ENCODE measurements at regions not wholly inside any gene's neighbourhood (a gene's known extent, or its start where the extent isn't known, plus 50 kb on each side); places are given as distances from the start of the nearest gene placed in this dataset.

GRCh38 chr2:21480162-21480561 is 356.4 kb downstream of the TDRD15 start (continued):
- TF ChIP-seq, protein P1, sequence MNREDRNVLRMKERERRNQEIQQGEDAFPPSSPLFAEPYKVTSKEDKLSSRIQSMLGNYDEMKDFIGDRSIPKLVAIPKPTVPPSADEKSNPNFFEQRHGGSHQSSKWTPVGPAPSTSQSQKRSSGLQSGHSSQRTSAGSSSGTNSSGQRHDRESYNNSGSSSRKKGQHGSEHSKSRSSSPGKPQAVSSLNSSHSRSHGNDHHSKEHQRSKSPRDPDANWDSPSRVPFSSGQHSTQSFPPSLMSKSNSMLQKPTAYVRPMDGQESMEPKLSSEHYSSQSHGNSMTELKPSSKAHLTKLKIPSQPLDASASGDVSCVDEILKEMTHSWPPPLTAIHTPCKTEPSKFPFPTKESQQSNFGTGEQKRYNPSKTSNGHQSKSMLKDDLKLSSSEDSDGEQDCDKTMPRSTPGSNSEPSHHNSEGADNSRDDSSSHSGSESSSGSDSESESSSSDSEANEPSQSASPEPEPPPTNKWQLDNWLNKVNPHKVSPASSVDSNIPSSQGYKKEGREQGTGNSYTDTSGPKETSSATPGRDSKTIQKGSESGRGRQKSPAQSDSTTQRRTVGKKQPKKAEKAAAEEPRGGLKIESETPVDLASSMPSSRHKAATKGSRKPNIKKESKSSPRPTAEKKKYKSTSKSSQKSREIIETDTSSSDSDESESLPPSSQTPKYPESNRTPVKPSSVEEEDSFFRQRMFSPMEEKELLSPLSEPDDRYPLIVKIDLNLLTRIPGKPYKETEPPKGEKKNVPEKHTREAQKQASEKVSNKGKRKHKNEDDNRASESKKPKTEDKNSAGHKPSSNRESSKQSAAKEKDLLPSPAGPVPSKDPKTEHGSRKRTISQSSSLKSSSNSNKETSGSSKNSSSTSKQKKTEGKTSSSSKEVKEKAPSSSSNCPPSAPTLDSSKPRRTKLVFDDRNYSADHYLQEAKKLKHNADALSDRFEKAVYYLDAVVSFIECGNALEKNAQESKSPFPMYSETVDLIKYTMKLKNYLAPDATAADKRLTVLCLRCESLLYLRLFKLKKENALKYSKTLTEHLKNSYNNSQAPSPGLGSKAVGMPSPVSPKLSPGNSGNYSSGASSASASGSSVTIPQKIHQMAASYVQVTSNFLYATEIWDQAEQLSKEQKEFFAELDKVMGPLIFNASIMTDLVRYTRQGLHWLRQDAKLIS (CRISPR knock-in tag; IDR thresholded peaks at IDR 0.05; ENCODE audit: borderline replicate concordance): no peak
- TF ChIP-seq TCF7 (CRISPR knock-in tag; IDR thresholded peaks at IDR 0.05; ENCODE audit: low read depth) (no peak), GTF2I (CRISPR knock-in tag; conservative IDR thresholded peaks at IDR 0.05) (no peak), ZNF532 (CRISPR knock-in tag; IDR thresholded peaks at IDR 0.05; ENCODE audit: borderline replicate concordance) (no peak)

DNA sequence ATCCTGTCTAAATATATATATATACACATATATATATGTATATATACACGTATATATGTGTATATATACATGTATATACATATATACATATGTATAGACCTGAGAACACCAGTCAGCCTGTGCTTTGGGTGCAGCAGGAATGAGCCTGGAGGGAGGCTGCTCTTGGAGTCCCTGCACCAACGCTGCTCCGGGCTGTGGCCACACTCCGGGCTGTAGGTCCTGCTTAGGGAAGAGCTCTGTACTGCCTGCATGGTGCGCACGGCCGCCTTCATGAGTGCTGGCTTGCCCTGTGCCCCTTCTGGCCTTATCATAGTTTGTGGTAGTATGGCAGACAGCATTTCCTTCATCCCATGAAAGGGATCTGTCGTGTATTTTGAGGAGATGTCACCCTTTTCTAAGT is 360.9 kb downstream of the TDRD15 start:
- no peaks in the 10 kb centered on the region; the same call in 1 of the 2 replicates for H3K36me3 Mint-ChIP-seq

DNA sequence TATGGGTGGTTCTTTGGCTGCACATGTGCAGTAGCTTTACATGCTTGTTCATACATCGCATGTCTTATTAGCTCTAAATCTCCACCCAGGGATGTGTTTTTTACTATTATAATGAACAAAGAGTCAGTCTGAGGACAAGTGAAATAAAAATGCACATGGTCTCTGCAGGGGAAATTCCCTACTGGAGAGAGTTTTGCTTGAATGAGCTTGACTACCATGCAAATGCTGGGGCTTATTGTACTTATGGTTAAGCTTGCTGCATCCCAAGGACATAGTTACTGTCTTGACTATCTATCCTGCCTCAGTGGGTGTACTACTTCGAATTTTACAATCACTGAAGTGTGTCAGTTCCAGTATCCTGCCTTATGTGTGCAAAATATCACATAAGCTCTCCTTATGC is 362.7 kb downstream of the TDRD15 start:
- no peaks in the 10 kb centered on the region; the same call in 1 of the 2 replicates for H3K36me3 Mint-ChIP-seq
- peaks cover 14% of the 10 kb centered on the region for H3K9me3 Mint-ChIP-seq
- DNase-seq (ENCODE audit: low spot score) (no peak), ATAC-seq (no peak)
- H3K4me3 Mint-ChIP-seq: no peak overlapping the region
- ChIA-PET POLR2A (no interaction called here), CTCF (no interaction called here)
- no peaks in the 10 kb centered on the region; the same call in 1 of the 2 replicates for H3K27me3 Mint-ChIP-seq (ENCODE audit: low read depth)
- no peaks in the 10 kb centered on the region for H3K4me1 Mint-ChIP-seq
- no peak overlapping the region for H3K27ac Mint-ChIP-seq
- TF ChIP-seq, protein P2, sequence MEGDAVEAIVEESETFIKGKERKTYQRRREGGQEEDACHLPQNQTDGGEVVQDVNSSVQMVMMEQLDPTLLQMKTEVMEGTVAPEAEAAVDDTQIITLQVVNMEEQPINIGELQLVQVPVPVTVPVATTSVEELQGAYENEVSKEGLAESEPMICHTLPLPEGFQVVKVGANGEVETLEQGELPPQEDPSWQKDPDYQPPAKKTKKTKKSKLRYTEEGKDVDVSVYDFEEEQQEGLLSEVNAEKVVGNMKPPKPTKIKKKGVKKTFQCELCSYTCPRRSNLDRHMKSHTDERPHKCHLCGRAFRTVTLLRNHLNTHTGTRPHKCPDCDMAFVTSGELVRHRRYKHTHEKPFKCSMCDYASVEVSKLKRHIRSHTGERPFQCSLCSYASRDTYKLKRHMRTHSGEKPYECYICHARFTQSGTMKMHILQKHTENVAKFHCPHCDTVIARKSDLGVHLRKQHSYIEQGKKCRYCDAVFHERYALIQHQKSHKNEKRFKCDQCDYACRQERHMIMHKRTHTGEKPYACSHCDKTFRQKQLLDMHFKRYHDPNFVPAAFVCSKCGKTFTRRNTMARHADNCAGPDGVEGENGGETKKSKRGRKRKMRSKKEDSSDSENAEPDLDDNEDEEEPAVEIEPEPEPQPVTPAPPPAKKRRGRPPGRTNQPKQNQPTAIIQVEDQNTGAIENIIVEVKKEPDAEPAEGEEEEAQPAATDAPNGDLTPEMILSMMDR (IDR thresholded peaks at IDR 0.05): no peak
- TF ChIP-seq FOXJ3 (CRISPR knock-in tag; IDR thresholded peaks at IDR 0.05; ENCODE audit: borderline replicate concordance): no peak
- TF ChIP-seq ZNF232 (CRISPR knock-in tag; IDR thresholded peaks at IDR 0.05): no peak
- TF ChIP-seq SOX15 (CRISPR knock-in tag; IDR thresholded peaks at IDR 0.05): no peak
- no peak for TF ChIP-seq ERG (CRISPR knock-in tag; IDR thresholded peaks at IDR 0.05)
- no peak for TF ChIP-seq GABPB1 (CRISPR knock-in tag; IDR thresholded peaks at IDR 0.05)
- no peak for TF ChIP-seq ZNF396 (CRISPR knock-in tag; IDR thresholded peaks at IDR 0.05; ENCODE audit: borderline replicate concordance)
- no peak for TF ChIP-seq FOXK1 (CRISPR knock-in tag; IDR thresholded peaks at IDR 0.05)
- TF ChIP-seq CBFB (CRISPR knock-in tag; IDR thresholded peaks at IDR 0.05; ENCODE audit: low read depth): no peak
- no peak for TF ChIP-seq TCF7 (CRISPR knock-in tag; IDR thresholded peaks at IDR 0.05; ENCODE audit: low read depth)

More for the DNA sequence above, 360.9 kb downstream of the TDRD15 start:
- Mint-ChIP-seq H3K4me1 (no peaks in the 10 kb centered on the region), H3K9me3 (peaks cover 14% of the 10 kb centered on the region), H3K27ac (no peak overlapping the region), H3K27me3 (ENCODE audit: low read depth) (no peaks in the 10 kb centered on the region; the same call in 1 of the 2 replicates), H3K4me3 (no peak overlapping the region)
- CTCF ChIA-PET: no interaction called here
- ATAC-seq: no peak
- TF ChIP-seq SMAD3 (CRISPR knock-in tag; IDR thresholded peaks at IDR 0.05; ENCODE audit: borderline replicate concordance) (no peak), EMX1 (CRISPR knock-in tag; IDR thresholded peaks at IDR 0.05) (no peak), HMGA2 (CRISPR knock-in tag; IDR thresholded peaks at IDR 0.05) (no peak), ZSCAN18 (CRISPR knock-in tag; IDR thresholded peaks at IDR 0.05) (no peak), FOXP1 (CRISPR knock-in tag; IDR thresholded peaks at IDR 0.05; ENCODE audit: borderline replicate concordance) (no peak), ZBTB21 (CRISPR knock-in tag; IDR thresholded peaks at IDR 0.05; ENCODE audit: borderline replicate concordance) (no peak), NFE2L1 (CRISPR knock-in tag; IDR thresholded peaks at IDR 0.05) (no peak), MXD4 (CRISPR knock-in tag; IDR thresholded peaks at IDR 0.05; ENCODE audit: borderline replicate concordance) (no peak), ZNF396 (CRISPR knock-in tag; IDR thresholded peaks at IDR 0.05; ENCODE audit: borderline replicate concordance) (no peak), RELA (CRISPR knock-in tag; IDR thresholded peaks at IDR 0.05; ENCODE audit: borderline replicate concordance) (no peak), GRHL2 (CRISPR knock-in tag; IDR thresholded peaks at IDR 0.05; ENCODE audit: insufficient replicate concordance, severe bottlenecking) (no peak)
- TF ChIP-seq, protein P3, sequence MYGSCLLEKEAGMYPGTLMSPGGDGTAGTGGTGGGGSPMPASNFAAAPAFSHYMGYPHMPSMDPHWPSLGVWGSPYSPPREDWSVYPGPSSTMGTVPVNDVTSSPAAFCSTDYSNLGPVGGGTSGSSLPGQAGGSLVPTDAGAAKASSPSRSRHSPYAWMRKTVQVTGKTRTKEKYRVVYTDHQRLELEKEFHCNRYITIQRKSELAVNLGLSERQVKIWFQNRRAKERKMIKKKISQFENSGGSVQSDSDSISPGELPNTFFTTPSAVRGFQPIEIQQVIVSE (CRISPR knock-in tag; IDR thresholded peaks at IDR 0.05; ENCODE audit: borderline replicate concordance): no peak
- POLR2A ChIA-PET: no interaction called here
- DNase-seq (ENCODE audit: low spot score): no peak

All from WTC11 (cell line).